ENCODE measurements at regions not wholly inside any gene's neighbourhood (a gene's known extent, or its start where the extent isn't known, plus 50 kb on each side); places are given as distances from the start of the nearest gene placed in this dataset.

DNA sequence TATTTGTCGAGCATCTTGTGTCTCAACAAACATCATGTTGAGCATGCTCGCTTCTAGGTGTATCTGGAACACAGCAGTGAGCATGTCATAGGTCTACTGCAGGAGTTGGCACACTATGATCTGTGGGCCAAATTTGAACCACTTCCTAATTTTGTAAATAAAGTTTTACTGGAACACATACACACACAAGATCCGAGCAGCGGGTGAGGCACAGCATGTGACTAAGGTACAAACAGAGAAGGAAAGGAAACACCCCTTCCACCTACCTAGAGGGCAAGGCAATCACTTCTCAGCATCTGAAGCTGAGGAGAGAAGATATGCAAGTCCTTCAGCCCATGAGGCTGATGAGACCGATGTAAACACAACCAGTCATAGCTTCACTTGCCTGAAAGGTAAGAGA is 200.4 kb downstream of the MED10 start:
- TF ChIP-seq, protein P1, sequence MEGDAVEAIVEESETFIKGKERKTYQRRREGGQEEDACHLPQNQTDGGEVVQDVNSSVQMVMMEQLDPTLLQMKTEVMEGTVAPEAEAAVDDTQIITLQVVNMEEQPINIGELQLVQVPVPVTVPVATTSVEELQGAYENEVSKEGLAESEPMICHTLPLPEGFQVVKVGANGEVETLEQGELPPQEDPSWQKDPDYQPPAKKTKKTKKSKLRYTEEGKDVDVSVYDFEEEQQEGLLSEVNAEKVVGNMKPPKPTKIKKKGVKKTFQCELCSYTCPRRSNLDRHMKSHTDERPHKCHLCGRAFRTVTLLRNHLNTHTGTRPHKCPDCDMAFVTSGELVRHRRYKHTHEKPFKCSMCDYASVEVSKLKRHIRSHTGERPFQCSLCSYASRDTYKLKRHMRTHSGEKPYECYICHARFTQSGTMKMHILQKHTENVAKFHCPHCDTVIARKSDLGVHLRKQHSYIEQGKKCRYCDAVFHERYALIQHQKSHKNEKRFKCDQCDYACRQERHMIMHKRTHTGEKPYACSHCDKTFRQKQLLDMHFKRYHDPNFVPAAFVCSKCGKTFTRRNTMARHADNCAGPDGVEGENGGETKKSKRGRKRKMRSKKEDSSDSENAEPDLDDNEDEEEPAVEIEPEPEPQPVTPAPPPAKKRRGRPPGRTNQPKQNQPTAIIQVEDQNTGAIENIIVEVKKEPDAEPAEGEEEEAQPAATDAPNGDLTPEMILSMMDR (IDR thresholded peaks at IDR 0.05; ENCODE audit: extremely low read depth in 1 of 2, insufficient read depth in 1 of 2, low read depth in 1 of 2, low read length in 2 of 2): no peak
- TF ChIP-seq, protein P2, sequence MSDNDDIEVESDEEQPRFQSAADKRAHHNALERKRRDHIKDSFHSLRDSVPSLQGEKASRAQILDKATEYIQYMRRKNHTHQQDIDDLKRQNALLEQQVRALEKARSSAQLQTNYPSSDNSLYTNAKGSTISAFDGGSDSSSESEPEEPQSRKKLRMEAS (IDR thresholded peaks at IDR 0.05; ENCODE audit: insufficient read depth, insufficient read length): no peak
- no peak for TF ChIP-seq POLR2AphosphoS5 (IDR thresholded peaks at IDR 0.05; ENCODE audit: insufficient read depth, low read depth, low read length)
- TF ChIP-seq EZH2 (IDR thresholded peaks at IDR 0.05; ENCODE audit: borderline replicate concordance, low read depth, low read length, severe bottlenecking): no peak
- TF ChIP-seq POLR2A (IDR thresholded peaks at IDR 0.05; ENCODE audit: low read depth, low read length): no peak
